Neural cell (in vitro differentiated cells): ENCODE measurements at regions not wholly inside any gene's neighbourhood (a gene's known extent, or its start where the extent isn't known, plus 50 kb on each side); places are given as distances from the start of the nearest gene placed in this dataset.

ENCODE experiments used
- EZH2 ChIP-seq: fragments of 200-600, 300-800 bp; shearing (Covaris generic), sonication (generic); IDR thresholded peaks from 2 replicates; pipeline ENCODE4 v1.6.1; 2014; ENCODE audit warnings: antibody characterized with exemption, low read length, borderline replicate concordance, mild to moderate bottlenecking; ENCODE audit not compliant: insufficient read depth, poor library complexity, severe bottlenecking
- POLR2AphosphoS5 ChIP-seq: IDR thresholded peaks from 2 replicates; pipeline ENCODE4 v1.6.1; 2012
- RAD21 ChIP-seq: fragments of 450-650 bp; conservative IDR thresholded peaks from 2 replicates; pipeline ENCODE4 v1.6.1; 2014; ENCODE audit warnings: antibody characterized with exemption, mild to moderate bottlenecking, moderate library complexity
- TAF1 ChIP-seq: IDR thresholded peaks from 2 replicates; pipeline ENCODE4 v1.6.1; 2012; ENCODE audit warnings: low read depth
- TF ChIP-seq, protein P1 (sequence below): fragments of 450-650 bp; IDR thresholded peaks from 2 replicates; pipeline ENCODE4 v1.5.1; 2014; ENCODE audit warnings: antibody characterized with exemption, mild to moderate bottlenecking, moderate library complexity; ENCODE audit not compliant: poor library complexity, severe bottlenecking
- TF ChIP-seq, protein P2 (sequence below): IDR thresholded peaks from 2 replicates; pipeline ENCODE4 v1.6.1; 2012; ENCODE audit warnings: borderline replicate concordance

DNA sequence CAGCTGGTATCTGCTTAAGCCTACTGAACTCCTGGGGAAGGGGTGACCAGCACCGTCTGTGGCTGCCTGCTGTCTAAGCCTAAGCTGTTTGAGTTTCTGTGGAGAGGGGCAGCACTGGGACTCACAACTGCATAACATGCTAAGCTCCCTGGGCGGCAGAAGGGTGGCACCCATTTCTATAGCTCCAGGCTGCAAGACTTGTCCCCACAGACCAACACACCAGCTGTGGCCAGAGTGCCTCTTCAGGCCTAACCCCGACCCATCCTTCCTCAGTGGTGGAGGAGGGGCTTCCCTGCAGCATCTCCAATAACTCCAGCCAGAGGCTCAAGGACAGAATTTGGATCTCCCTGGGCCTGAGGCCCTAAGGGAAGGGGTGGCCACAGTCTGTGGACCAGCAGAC is 464.1 kb downstream of the SEMA3D start:
- TF ChIP-seq EZH2 (no peak), POLR2AphosphoS5 (no peak), RAD21 (no peak), TAF1 (no peak)
- TF ChIP-seq, protein P1, sequence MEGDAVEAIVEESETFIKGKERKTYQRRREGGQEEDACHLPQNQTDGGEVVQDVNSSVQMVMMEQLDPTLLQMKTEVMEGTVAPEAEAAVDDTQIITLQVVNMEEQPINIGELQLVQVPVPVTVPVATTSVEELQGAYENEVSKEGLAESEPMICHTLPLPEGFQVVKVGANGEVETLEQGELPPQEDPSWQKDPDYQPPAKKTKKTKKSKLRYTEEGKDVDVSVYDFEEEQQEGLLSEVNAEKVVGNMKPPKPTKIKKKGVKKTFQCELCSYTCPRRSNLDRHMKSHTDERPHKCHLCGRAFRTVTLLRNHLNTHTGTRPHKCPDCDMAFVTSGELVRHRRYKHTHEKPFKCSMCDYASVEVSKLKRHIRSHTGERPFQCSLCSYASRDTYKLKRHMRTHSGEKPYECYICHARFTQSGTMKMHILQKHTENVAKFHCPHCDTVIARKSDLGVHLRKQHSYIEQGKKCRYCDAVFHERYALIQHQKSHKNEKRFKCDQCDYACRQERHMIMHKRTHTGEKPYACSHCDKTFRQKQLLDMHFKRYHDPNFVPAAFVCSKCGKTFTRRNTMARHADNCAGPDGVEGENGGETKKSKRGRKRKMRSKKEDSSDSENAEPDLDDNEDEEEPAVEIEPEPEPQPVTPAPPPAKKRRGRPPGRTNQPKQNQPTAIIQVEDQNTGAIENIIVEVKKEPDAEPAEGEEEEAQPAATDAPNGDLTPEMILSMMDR, result no peak
- TF ChIP-seq, protein P2, sequence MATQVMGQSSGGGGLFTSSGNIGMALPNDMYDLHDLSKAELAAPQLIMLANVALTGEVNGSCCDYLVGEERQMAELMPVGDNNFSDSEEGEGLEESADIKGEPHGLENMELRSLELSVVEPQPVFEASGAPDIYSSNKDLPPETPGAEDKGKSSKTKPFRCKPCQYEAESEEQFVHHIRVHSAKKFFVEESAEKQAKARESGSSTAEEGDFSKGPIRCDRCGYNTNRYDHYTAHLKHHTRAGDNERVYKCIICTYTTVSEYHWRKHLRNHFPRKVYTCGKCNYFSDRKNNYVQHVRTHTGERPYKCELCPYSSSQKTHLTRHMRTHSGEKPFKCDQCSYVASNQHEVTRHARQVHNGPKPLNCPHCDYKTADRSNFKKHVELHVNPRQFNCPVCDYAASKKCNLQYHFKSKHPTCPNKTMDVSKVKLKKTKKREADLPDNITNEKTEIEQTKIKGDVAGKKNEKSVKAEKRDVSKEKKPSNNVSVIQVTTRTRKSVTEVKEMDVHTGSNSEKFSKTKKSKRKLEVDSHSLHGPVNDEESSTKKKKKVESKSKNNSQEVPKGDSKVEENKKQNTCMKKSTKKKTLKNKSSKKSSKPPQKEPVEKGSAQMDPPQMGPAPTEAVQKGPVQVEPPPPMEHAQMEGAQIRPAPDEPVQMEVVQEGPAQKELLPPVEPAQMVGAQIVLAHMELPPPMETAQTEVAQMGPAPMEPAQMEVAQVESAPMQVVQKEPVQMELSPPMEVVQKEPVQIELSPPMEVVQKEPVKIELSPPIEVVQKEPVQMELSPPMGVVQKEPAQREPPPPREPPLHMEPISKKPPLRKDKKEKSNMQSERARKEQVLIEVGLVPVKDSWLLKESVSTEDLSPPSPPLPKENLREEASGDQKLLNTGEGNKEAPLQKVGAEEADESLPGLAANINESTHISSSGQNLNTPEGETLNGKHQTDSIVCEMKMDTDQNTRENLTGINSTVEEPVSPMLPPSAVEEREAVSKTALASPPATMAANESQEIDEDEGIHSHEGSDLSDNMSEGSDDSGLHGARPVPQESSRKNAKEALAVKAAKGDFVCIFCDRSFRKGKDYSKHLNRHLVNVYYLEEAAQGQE, result no peak
